Activated CD4-positive, alpha-beta memory T cell treated with anti-CD3 and anti-CD28 coated beads for 36 hours (primary cell): ENCODE measurements at regions not wholly inside any gene's neighbourhood (a gene's known extent, or its start where the extent isn't known, plus 50 kb on each side); places are given as distances from the start of the nearest gene placed in this dataset.

Source experiments
- CTCF ChIA-PET: fragments of 350-600 bp; sonication (Branson Sonifier 250); formaldehyde crosslinking; loops from one replicate; lab custom pipeline; 2021; ENCODE audit warnings: antibody characterized with exemption, inconsistent platforms; lab: Charles Lee
- POLR2A ChIA-PET: fragments of 350-600 bp; sonication (Branson Sonifier 250); formaldehyde crosslinking; loops from one replicate; lab custom pipeline; 2021; ENCODE audit warnings: antibody characterized with exemption; lab: Charles Lee
- DNase-seq: peaks from one replicate; pipeline ENCODE4 v3.0.0-alpha.2; 2020
- H3K27ac Mint-ChIP-seq: one replicate; pipeline ENCODE4 v1.8.0; 2021; ENCODE audit warnings: mixed read lengths
- H3K27me3 Mint-ChIP-seq: one replicate; pipeline ENCODE4 v1.8.0; 2021; ENCODE audit warnings: mixed read lengths
- H3K36me3 Mint-ChIP-seq: one replicate; pipeline ENCODE4 v1.8.0; 2021; ENCODE audit warnings: mixed read lengths
- H3K4me1 Mint-ChIP-seq: one replicate; pipeline ENCODE4 v1.8.0; 2021; ENCODE audit warnings: low read depth, mixed read lengths
- H3K4me3 Mint-ChIP-seq: one replicate; pipeline ENCODE4 v1.8.0; 2021; ENCODE audit warnings: mild to moderate bottlenecking, mixed read lengths
- H3K9me3 Mint-ChIP-seq: one replicate; pipeline ENCODE4 v1.8.0; 2021; ENCODE audit warnings: mixed read lengths
- intact Hi-C: fragments of 100-400 bp; cut with micrococcal nuclease; formaldehyde crosslinking; loops from one replicate; pipeline ENCODE4 v1.15.1; 2023

- H3K4me1 Mint-ChIP-seq, result no peaks in the 10 kb centered on the region
- no peak for DNase-seq
- no peaks in the 10 kb centered on the region for H3K9me3 Mint-ChIP-seq
- ChIA-PET CTCF (no interaction called here), POLR2A (no interaction called here)
- H3K4me3 Mint-ChIP-seq, result no peak overlapping the region
- H3K27ac Mint-ChIP-seq, result no peak overlapping the region
- H3K27me3 Mint-ChIP-seq, result no peaks in the 10 kb centered on the region
- intact Hi-C loops, result no loop called here
- no peaks in the 10 kb centered on the region for H3K36me3 Mint-ChIP-seq
Measured at GRCh38 chr2:15798701-15799431, 141.5 kb upstream of the MYCN start.

GRCh38 chr2:15799432-15799827 lies 140.9 kb upstream of the MYCN start:
- CTCF ChIA-PET, result no interaction called here
- POLR2A ChIA-PET, result no interaction called here
- no peaks in the 10 kb centered on the region for H3K36me3 Mint-ChIP-seq
- no peaks in the 10 kb centered on the region for H3K4me1 Mint-ChIP-seq
- no peaks in the 10 kb centered on the region for H3K9me3 Mint-ChIP-seq
- no peak overlapping the region for H3K4me3 Mint-ChIP-seq
- DNase-seq, result no peak
- H3K27me3 Mint-ChIP-seq, result no peaks in the 10 kb centered on the region
- no peak overlapping the region for H3K27ac Mint-ChIP-seq
- intact Hi-C loops, result no loop called here

GRCh38 chr2:15800495-15801329 lies 139.6 kb upstream of the MYCN start:
- Mint-ChIP-seq H3K27me3 (no peaks in the 10 kb centered on the region), H3K27ac (no peak overlapping the region), H3K4me3 (no peak overlapping the region), H3K4me1 (no peaks in the 10 kb centered on the region), H3K36me3 (no peaks in the 10 kb centered on the region), H3K9me3 (no peaks in the 10 kb centered on the region)
- intact Hi-C loops, result no loop called here
- ChIA-PET CTCF (no interaction called here), POLR2A (no interaction called here)
- no peak for DNase-seq

- ChIA-PET POLR2A (no interaction called here), CTCF (no interaction called here)
- H3K27ac Mint-ChIP-seq, result no peak overlapping the region
- no peaks in the 10 kb centered on the region for H3K9me3 Mint-ChIP-seq
- no peaks in the 10 kb centered on the region for H3K27me3 Mint-ChIP-seq
- DNase-seq, result no peak
- intact Hi-C loops, result no loop called here
- H3K4me1 Mint-ChIP-seq, result no peaks in the 10 kb centered on the region
- H3K36me3 Mint-ChIP-seq, result no peaks in the 10 kb centered on the region
- H3K4me3 Mint-ChIP-seq, result no peak overlapping the region
Measured at GRCh38 chr2:15801439-15801838, 138.9 kb upstream of the MYCN start.

GRCh38 chr2:15801904-15802303 lies 138.4 kb upstream of the MYCN start:
- ChIA-PET POLR2A (no interaction called here), CTCF (no interaction called here)
- H3K4me1 Mint-ChIP-seq, result no peaks in the 10 kb centered on the region

GRCh38 chr2:15802657-15803542 lies 137.4 kb upstream of the MYCN start:
- intact Hi-C loops, result no loop called here
- no peaks in the 10 kb centered on the region for H3K36me3 Mint-ChIP-seq
- no peak for DNase-seq
- H3K4me1 Mint-ChIP-seq, result no peaks in the 10 kb centered on the region
- no peaks in the 10 kb centered on the region for H3K27me3 Mint-ChIP-seq
- no peaks in the 10 kb centered on the region for H3K9me3 Mint-ChIP-seq
- POLR2A ChIA-PET, result no interaction called here
- H3K4me3 Mint-ChIP-seq, result no peak overlapping the region
- no peak overlapping the region for H3K27ac Mint-ChIP-seq
- CTCF ChIA-PET, result no interaction called here

More at GRCh38 chr2:15801904-15802303, 138.4 kb upstream of the MYCN start:
- H3K9me3 Mint-ChIP-seq, result no peaks in the 10 kb centered on the region
- DNase-seq, result no peak
- intact Hi-C loops, result no loop called here
- H3K27ac Mint-ChIP-seq, result no peak overlapping the region
- no peaks in the 10 kb centered on the region for H3K36me3 Mint-ChIP-seq
- no peaks in the 10 kb centered on the region for H3K27me3 Mint-ChIP-seq
- no peak overlapping the region for H3K4me3 Mint-ChIP-seq

- Mint-ChIP-seq H3K4me1 (no peaks in the 10 kb centered on the region), H3K4me3 (no peak overlapping the region), H3K9me3 (no peaks in the 10 kb centered on the region), H3K27me3 (no peaks in the 10 kb centered on the region), H3K27ac (no peak overlapping the region), H3K36me3 (no peaks in the 10 kb centered on the region)
- POLR2A ChIA-PET, result no interaction called here
- CTCF ChIA-PET, result no interaction called here
- no peak for DNase-seq
- intact Hi-C loops, result no loop called here
Measured at GRCh38 chr2:15803543-15804245, 136.7 kb upstream of the MYCN start.

- ChIA-PET POLR2A (no interaction called here), CTCF (no interaction called here)
- Mint-ChIP-seq H3K27ac (no peak overlapping the region), H3K36me3 (no peaks in the 10 kb centered on the region), H3K9me3 (no peaks in the 10 kb centered on the region), H3K4me1 (no peaks in the 10 kb centered on the region), H3K4me3 (no peak overlapping the region), H3K27me3 (no peaks in the 10 kb centered on the region)
- DNase-seq, result no peak
- intact Hi-C loops, result no loop called here
Measured at GRCh38 chr2:15804246-15804619, 136.1 kb upstream of the MYCN start.

- POLR2A ChIA-PET, result no interaction called here
- no peaks in the 10 kb centered on the region for H3K36me3 Mint-ChIP-seq
- CTCF ChIA-PET, result no interaction called here
- no peaks in the 10 kb centered on the region for H3K9me3 Mint-ChIP-seq
- intact Hi-C loops, result no loop called here
- no peaks in the 10 kb centered on the region for H3K27me3 Mint-ChIP-seq
- no peaks in the 10 kb centered on the region for H3K4me1 Mint-ChIP-seq
- DNase-seq, result no peak
- H3K4me3 Mint-ChIP-seq, result no peak overlapping the region
- no peak overlapping the region for H3K27ac Mint-ChIP-seq
Measured at GRCh38 chr2:15804691-15805090, 135.7 kb upstream of the MYCN start.

- CTCF ChIA-PET, result no interaction called here
- POLR2A ChIA-PET, result no interaction called here
- no peak overlapping the region for H3K4me3 Mint-ChIP-seq
- H3K27me3 Mint-ChIP-seq, result no peaks in the 10 kb centered on the region
- intact Hi-C loops, result no loop called here
- no peaks in the 10 kb centered on the region for H3K36me3 Mint-ChIP-seq
- DNase-seq, result no peak
- H3K4me1 Mint-ChIP-seq, result no peaks in the 10 kb centered on the region
- H3K27ac Mint-ChIP-seq, result no peak overlapping the region
- no peaks in the 10 kb centered on the region for H3K9me3 Mint-ChIP-seq
Measured at GRCh38 chr2:15805206-15805605, 135.1 kb upstream of the MYCN start.

- no peaks in the 10 kb centered on the region for H3K36me3 Mint-ChIP-seq
- no peaks in the 10 kb centered on the region for H3K27me3 Mint-ChIP-seq
- ChIA-PET POLR2A (no interaction called here), CTCF (no interaction called here)
- H3K4me1 Mint-ChIP-seq, result no peaks in the 10 kb centered on the region
- DNase-seq, result no peak
- H3K27ac Mint-ChIP-seq, result no peak overlapping the region
- intact Hi-C loops, result no loop called here
- no peaks in the 10 kb centered on the region for H3K9me3 Mint-ChIP-seq
- H3K4me3 Mint-ChIP-seq, result no peak overlapping the region
Measured at GRCh38 chr2:15805772-15806171, 134.6 kb upstream of the MYCN start.
